HK-2 (cell line): ENCODE measurements at regions not wholly inside any gene's neighbourhood (a gene's known extent, or its start where the extent isn't known, plus 50 kb on each side); places are given as distances from the start of the nearest gene placed in this dataset.
"Not testable (repeated sequence)": the region's sequence is repeated elsewhere in the genome, so short reads cannot be mapped to it uniquely, and the experiment has no call there.

Source experiments
- DNase-seq: peaks from one replicate; pipeline ENCODE4 v3.0.0-alpha.2; 2018; ENCODE audit not compliant: unreplicated experiment

DNA sequence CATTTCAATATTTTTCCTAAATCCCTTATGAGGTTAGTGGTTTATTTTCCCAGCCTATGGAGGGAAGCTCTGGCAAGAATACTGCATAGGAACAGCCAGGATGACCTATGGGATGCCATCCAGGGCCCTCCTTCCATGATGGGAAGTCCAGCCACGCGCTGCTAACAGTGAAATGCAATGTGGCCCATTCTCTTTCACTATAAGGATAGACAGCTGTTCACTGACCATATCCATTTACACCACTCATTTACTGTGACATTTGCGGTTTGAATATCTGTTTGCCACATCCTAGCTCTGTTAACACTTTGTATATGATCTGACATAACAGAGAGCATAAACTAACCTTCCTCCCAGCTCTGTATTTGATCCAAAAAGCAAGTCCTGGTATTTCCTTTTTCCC lies 471.7 kb downstream of the CBLN4 start:
- no peak for DNase-seq

DNA sequence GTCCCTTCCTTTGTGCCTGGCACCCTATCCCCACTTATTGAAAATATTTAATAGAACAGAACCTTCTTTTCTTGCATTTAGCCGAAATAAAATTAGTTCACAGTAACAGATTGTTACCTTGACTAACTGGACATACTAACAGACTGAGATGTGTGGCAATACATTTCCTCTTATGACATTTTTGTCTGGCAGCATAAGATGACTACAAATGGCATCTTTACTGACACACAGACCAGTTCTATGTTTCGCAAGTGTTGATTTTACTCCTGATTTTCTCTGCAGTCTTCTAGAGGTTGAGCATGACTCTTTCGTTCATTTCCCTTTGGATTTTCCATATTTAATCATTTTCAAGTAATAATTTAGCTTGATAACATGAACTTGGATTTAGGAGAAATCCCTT lies 474.6 kb downstream of the CBLN4 start:
- no peak for DNase-seq

- no peak for DNase-seq
Measured at GRCh38 chr20:55528482-55528881, 476.8 kb downstream of the CBLN4 start.

GRCh38 chr20:55522296-55522815 lies 483.0 kb downstream of the CBLN4 start:
- DNase-seq: no peak

DNA sequence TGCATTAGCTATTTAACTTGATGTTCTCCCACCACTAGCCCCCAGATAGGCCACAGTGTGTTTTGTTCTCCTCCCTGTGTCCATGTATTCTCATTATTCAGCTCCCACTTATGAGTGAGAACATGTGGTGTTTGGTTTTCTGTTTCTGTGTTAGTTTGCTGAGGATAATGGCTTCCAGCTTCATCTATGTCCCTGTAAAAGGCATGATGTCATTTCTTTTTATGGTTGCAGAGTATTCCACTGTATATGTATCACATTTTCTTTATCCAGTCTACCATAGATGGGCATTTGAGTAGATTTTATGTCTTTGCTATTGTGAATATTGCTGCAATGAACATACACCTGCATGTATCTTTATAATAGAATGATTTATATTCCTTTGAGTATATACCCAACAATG lies 487.7 kb downstream of the CBLN4 start:
- DNase-seq: not testable (repeated sequence)

GRCh38 chr20:55515832-55516231 lies 489.5 kb downstream of the CBLN4 start:
- no peak for DNase-seq

DNA sequence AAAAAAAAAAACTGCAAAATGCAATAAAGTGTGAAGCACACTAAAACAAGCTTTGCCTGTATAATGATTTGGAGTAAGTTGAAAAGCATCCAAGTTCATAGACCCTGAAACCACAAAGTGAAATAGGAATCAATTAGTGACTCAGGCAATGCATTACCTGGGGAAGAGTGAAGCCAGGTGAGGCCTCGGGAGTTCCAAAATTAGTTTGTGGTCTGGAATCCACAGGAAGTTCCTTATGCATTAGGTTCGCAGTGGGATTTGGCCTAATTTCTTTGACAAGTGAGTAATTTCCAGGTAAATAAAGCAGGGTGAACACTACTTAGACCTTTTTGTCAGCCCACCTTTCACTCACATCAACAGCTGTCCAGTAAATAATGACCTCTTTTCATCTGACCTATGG lies 490.8 kb downstream of the CBLN4 start:
- DNase-seq: no peak

DNA sequence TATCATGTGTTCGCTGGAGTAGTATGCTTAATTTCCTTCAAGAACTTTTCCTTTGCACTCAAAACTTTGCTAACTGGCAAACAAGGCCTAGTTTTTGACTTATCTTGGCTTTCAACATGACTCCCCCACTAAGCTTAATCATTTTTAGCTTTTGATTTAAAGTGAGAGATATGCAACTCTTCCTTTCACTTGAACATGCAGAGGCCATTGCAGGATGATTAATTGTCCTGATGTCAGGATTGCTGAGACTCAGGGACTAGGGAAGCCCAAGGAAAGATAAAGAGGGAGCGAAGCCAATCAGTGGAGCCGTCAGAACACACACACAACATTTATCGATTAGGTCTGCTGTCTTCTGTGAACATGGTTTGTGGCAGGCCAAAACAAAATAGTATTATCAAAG lies 491.4 kb downstream of the CBLN4 start:
- DNase-seq: no peak

DNA sequence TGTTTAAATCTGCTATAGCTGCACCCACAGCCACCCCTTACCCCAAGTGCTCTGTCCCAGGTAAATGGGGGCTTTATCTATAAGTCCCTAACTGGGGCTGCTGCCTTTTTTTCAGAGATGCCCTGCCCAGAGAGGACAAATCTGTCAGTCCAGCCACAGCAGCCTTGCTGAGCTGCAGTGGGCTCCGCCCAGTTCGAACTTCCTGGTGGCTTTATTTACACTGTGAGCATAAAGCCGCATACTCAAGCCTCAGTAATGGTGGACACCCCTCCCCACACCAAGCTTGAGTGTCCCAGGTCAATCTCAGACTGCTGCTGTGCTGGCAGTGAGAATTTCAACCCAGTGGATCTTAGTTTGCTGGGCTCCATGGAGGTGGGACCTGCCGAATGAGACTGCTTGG lies 505.2 kb downstream of the CBLN4 start:
- no peak for DNase-seq

DNA sequence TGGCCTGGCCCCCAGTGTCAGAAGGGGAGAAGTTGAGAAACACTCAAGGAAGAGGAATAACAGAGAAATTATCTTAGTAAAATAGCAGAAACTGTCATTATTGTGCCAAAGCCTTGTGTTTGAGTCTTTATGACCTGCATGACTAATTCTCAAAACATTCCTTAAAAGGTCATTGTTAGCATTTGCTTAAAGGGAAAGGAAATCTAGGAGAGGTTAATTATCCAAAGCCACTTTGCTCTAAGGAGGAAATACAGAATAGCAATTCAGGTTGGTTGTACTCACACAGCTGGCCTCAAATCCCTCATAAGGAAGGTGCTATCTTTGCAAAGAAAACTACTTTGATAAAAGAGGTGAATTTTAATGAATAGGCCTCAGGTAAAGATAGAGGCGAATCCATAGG lies 516.7 kb downstream of the CBLN4 start:
- DNase-seq: no peak

- no peak for DNase-seq
Measured at GRCh38 chr20:55478724-55479450, 526.4 kb downstream of the CBLN4 start.

DNA sequence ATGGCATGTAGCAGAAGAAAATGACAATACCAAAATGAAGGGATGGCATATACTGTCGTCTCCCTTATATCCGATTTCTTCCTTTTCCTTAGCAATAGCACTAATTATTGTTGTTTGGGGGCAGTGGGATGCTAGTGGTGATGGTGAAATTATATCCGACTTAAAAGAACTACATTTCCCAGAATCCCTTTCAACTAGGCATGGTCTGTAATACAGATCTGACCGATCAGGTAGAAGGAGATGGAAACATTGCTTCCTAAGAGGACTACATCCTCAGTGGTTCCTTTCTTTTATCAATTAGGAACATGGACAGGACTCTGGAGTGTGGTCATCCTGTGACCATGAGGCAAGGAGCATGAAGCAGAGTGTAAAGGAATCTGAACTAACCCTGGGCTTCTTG lies 532.6 kb downstream of the CBLN4 start:
- DNase-seq: no peak

DNA sequence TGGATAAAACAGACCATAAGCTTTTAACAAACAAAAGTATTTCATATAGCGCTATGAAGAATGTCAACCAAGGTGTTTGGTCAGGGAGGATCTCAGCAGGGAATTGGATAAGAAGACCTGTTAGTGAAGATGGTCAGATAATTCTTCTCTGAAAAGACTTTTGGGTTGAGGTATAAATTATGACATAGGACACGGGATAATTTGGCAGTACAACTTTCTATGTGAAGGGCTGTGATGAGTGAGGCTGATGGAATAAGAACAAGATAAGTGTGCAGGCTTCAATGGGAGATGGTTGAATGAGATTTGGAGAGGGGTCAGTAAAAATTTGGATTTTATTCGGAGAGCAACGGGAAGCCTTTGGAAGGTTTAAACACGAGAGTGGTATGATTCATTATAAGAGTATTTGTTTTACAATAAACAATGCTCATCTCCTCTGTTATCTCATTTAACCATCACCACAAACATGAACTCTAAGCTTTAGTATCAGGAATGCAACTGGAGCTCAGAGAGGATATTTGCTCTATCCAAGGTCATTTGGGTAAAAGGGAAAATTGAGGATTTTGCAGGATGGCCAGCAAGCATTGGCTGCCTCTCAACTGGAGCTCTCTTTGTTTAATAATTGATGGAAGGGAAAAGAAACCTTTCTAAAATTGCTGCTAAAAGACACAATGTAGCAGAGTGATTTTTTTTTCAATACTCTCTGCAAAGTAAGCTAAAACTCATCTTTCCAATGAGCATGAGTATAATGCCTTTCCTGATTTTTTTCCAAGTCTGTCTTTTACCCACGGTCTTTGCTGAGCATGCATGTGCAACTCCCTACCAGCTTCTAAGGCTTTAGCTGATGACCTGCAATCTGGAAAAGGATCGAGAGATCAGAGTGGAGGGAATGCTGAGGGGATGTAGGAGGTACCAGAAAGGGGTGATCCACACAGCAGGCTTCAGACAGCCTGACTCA lies 534.0 kb downstream of the CBLN4 start:
- no peak for DNase-seq

DNA sequence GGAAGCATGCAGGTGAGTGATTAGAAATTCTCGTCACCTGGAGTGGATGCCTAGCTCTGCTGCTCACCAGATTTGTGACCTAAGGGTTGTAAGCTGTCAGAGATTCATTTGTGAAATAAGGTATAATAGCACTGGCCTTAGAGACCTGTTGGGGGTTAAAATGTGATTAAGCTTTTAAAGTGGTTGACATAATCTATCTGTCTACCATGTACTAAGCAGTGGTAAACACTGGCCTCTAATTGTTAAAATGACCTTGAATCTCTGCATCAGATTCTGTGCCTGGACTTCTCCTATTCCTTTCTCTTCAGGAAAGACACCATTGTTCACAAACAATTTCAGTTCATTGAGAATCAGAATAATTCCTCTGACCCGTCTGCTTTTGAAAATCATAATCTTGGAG lies 536.2 kb downstream of the CBLN4 start:
- no peak for DNase-seq

- DNase-seq: no peak
Measured at GRCh38 chr20:55461519-55461918, 543.8 kb downstream of the CBLN4 start.

GRCh38 chr20:55456316-55456940 lies 548.9 kb downstream of the CBLN4 start:
- no peak for DNase-seq

- DNase-seq: no peak
Measured at GRCh38 chr20:55449091-55449490, 556.2 kb downstream of the CBLN4 start.

DNA sequence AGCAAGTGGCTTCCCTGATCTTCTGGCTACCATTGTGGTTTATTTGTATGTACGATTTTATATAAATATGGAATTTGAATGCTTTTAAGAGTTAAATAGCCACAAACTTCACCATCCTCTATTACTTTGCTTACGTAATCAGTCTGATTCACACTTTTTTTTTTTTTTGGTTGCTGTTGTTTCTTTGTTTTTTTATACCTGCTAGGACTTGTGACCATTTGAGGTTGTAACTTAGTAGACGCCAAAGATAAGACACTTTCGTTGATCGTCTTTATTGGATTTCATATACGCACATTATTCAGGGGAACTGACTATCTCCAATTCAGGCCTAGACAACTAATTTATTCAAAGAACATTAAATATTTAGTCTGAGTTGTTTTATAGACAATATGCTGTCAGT lies 559.0 kb downstream of the CBLN4 start:
- no peak for DNase-seq

DNA sequence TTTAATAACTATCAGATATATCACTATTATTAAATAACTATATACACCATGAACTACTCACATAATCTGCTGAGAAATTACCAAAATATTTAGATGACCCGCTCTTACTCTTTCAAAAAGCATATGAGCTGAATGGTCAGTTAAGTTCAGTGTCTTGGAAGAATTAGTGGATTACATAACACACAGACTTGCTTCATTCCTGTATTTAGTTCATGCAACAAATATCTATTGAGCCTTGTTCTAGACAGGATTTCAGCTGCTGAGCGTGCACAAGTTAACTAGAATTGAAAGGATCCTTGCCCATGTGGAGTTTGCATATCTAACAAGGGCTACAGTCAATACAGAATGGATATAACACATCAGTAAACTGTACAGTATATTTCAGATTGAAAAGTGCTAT lies 566.2 kb downstream of the CBLN4 start:
- DNase-seq: no peak

- DNase-seq: no peak
Measured at GRCh38 chr20:55437798-55438415, 567.4 kb downstream of the CBLN4 start.

DNA sequence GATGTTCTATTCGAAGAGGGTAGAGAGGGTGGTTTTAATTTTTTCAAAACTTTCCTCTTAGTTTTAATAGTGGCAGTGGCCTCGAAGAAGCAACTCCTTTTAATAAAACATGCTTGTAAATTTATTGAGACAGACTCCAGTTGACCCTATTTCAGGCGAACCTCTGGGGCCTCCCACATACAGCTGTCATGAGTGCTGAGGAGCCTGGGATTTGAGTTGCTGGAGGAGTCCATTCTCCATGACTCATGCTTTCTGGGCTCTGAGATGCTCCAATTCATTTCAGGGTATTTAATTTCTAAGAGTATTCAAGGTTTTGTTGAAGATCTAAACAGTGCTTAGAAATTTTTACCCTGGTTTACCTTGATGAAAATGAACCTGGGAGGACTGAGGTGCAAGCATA lies 580.4 kb downstream of the CBLN4 start:
- no peak for DNase-seq

- DNase-seq: no peak
Measured at GRCh38 chr20:55424476-55424875, 580.8 kb downstream of the CBLN4 start.
